ENCODE measurements at regions not wholly inside any gene's neighbourhood (a gene's known extent, or its start where the extent isn't known, plus 50 kb on each side); places are given as distances from the start of the nearest gene placed in this dataset.

DNA sequence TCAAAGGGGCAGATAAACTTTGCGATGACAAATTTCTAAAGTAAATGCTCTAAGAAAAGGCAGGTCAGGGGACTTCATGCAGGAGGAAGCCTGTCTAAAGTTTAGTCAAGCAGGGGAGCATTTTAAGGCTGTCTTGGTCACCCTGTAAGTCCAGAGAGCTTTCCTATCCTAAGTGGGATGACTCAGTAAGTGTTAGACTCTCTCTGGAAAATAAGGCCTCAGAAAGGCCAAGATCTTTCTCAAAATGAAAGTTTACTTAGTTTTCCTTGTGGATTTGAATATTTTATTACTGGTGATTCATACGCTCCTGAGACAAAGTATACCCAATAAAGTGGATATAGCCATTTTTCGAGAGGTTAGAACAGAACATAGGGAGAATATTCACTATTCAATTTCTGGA, 806.9 kb upstream of the CDH9 start:
- no peak for TF ChIP-seq RAD21 (IDR thresholded peaks at IDR 0.05; ENCODE audit: low read depth)
- TF ChIP-seq, protein P1, sequence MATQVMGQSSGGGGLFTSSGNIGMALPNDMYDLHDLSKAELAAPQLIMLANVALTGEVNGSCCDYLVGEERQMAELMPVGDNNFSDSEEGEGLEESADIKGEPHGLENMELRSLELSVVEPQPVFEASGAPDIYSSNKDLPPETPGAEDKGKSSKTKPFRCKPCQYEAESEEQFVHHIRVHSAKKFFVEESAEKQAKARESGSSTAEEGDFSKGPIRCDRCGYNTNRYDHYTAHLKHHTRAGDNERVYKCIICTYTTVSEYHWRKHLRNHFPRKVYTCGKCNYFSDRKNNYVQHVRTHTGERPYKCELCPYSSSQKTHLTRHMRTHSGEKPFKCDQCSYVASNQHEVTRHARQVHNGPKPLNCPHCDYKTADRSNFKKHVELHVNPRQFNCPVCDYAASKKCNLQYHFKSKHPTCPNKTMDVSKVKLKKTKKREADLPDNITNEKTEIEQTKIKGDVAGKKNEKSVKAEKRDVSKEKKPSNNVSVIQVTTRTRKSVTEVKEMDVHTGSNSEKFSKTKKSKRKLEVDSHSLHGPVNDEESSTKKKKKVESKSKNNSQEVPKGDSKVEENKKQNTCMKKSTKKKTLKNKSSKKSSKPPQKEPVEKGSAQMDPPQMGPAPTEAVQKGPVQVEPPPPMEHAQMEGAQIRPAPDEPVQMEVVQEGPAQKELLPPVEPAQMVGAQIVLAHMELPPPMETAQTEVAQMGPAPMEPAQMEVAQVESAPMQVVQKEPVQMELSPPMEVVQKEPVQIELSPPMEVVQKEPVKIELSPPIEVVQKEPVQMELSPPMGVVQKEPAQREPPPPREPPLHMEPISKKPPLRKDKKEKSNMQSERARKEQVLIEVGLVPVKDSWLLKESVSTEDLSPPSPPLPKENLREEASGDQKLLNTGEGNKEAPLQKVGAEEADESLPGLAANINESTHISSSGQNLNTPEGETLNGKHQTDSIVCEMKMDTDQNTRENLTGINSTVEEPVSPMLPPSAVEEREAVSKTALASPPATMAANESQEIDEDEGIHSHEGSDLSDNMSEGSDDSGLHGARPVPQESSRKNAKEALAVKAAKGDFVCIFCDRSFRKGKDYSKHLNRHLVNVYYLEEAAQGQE (IDR thresholded peaks at IDR 0.05; ENCODE audit: low read depth), result no peak
- TF ChIP-seq YY1 (IDR thresholded peaks at IDR 0.05; ENCODE audit: low read depth), result no peak
- TF ChIP-seq FOXM1 (IDR thresholded peaks at IDR 0.05; ENCODE audit: borderline replicate concordance, low read depth), result no peak
- TF ChIP-seq, protein P2, sequence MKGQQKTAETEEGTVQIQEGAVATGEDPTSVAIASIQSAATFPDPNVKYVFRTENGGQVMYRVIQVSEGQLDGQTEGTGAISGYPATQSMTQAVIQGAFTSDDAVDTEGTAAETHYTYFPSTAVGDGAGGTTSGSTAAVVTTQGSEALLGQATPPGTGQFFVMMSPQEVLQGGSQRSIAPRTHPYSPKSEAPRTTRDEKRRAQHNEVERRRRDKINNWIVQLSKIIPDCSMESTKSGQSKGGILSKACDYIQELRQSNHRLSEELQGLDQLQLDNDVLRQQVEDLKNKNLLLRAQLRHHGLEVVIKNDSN (IDR thresholded peaks at IDR 0.05), result no peak
- no peak for TF ChIP-seq ZBTB7A (IDR thresholded peaks at IDR 0.05; ENCODE audit: low read depth)
- no peak for TF ChIP-seq TEAD4 (IDR thresholded peaks at IDR 0.05)
- TF ChIP-seq, protein P3, sequence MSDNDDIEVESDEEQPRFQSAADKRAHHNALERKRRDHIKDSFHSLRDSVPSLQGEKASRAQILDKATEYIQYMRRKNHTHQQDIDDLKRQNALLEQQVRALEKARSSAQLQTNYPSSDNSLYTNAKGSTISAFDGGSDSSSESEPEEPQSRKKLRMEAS (IDR thresholded peaks at IDR 0.05), result no peak
- TF ChIP-seq TAF1 (IDR thresholded peaks at IDR 0.05; ENCODE audit: low read depth), result no peak

Data from Ishikawa (cell line).